HEK293 (cell line): ENCODE measurements at regions not wholly inside any gene's neighbourhood (a gene's known extent, or its start where the extent isn't known, plus 50 kb on each side); places are given as distances from the start of the nearest gene placed in this dataset.
"Not testable (repeated sequence)": the region's sequence is repeated elsewhere in the genome, so short reads cannot be mapped to it uniquely, and the experiment has no call there.

Source experiments
- CTCF ChIA-PET: fragments of 350-600 bp; formaldehyde crosslinking; extraction: SDS; loops from one replicate; lab custom pipeline; 2021; ENCODE audit warnings: antibody characterized with exemption; lab: Yijun Ruan, JAX
- POLR2A ChIA-PET: fragments of 300-600 bp; formaldehyde crosslinking; extraction: SDS; loops from one replicate; lab custom pipeline; 2020; ENCODE audit warnings: antibody characterized with exemption, inconsistent platforms; lab: Yijun Ruan, JAX
- H3K27ac ChIP-seq: fragments of 200-500 bp; sonication (Bioruptor generic); 2 replicates; pipeline ENCODE4 v1.5.1; 2014; ENCODE audit warnings: low read depth, low read length, control low read depth, inconsistent platforms; ENCODE audit errors: extremely low read depth
- H3K36me3 ChIP-seq, 2 experiments: fragments of 200-500 bp in 1 of 2; sonication (Bioruptor generic) in 1 of 2; 1 replicate in 1 of 2; 2 replicates in 1 of 2; pipeline ENCODE4 v1.5.1; 2014 to 2017; ENCODE audit warnings: inconsistent platforms in 2 of 2, low read length in 2 of 2; ENCODE audit not compliant: control insufficient read depth in 2 of 2, insufficient read depth in 1 of 2
- H3K4me1 ChIP-seq: fragments of 200-500 bp; sonication (Bioruptor generic); 2 replicates; pipeline ENCODE4 v1.5.1; 2014; ENCODE audit warnings: mild to moderate bottlenecking, low read length, inconsistent platforms; ENCODE audit not compliant: control insufficient read depth, insufficient read depth
- H3K4me3 ChIP-seq: 2 replicates; pipeline ENCODE4 v1.5.1; 2011; ENCODE audit warnings: low read depth, mild to moderate bottlenecking, control low read depth, low read length, moderate library complexity
- H3K9me3 ChIP-seq: fragments of 200-500 bp; sonication (Bioruptor generic); 2 replicates; pipeline ENCODE4 v1.5.1; 2014; ENCODE audit warnings: low read depth, low read length, inconsistent platforms; ENCODE audit not compliant: control insufficient read depth, insufficient read depth
- ZBTB8A ChIP-seq: fragments of 450-650 bp; formaldehyde crosslinking; IDR thresholded peaks from 2 replicates; pipeline ENCODE4 v1.5.1; 2016; ENCODE audit warnings: missing biosample characterization, missing genetic modification characterization
- ZFP37 ChIP-seq: fragments of 450-650 bp; formaldehyde crosslinking; IDR thresholded peaks from 2 replicates; pipeline ENCODE4 v1.5.1; 2016; ENCODE audit warnings: missing biosample characterization, missing genetic modification characterization
- ZNF140 ChIP-seq: fragments of 450-650 bp; formaldehyde crosslinking; IDR thresholded peaks from 2 replicates; pipeline ENCODE4 v1.5.1; 2016; ENCODE audit warnings: missing biosample characterization, missing genetic modification characterization
- ZNF202 ChIP-seq: fragments of 450-650 bp; formaldehyde crosslinking; IDR thresholded peaks from 2 replicates; pipeline ENCODE4 v1.5.1; 2016; ENCODE audit warnings: missing biosample characterization, missing genetic modification characterization, borderline replicate concordance
- ZNF266 ChIP-seq: fragments of 450-650 bp; formaldehyde crosslinking; IDR thresholded peaks from 2 replicates; pipeline ENCODE4 v1.5.1; 2016; ENCODE audit warnings: missing biosample characterization, missing genetic modification characterization, low read depth
- ZNF341 ChIP-seq: fragments of 450-650 bp; formaldehyde crosslinking; IDR thresholded peaks from 2 replicates; pipeline ENCODE4; 2016; ENCODE audit warnings: low read depth, missing biosample characterization, missing genetic modification characterization
- ZNF394 ChIP-seq: fragments of 450-650 bp; formaldehyde crosslinking; IDR thresholded peaks from 2 replicates; pipeline ENCODE4 v1.5.1; 2016; ENCODE audit warnings: missing biosample characterization, missing genetic modification characterization, mild to moderate bottlenecking, moderate library complexity, borderline replicate concordance
- ZNF426 ChIP-seq: fragments of 450-650 bp; formaldehyde crosslinking; IDR thresholded peaks from 2 replicates; pipeline ENCODE4 v1.5.1; 2017; ENCODE audit warnings: missing biosample characterization, missing genetic modification characterization, mild to moderate bottlenecking, inconsistent platforms, moderate library complexity
- ZNF433 ChIP-seq: fragments of 450-650 bp; formaldehyde crosslinking; IDR thresholded peaks from 2 replicates; pipeline ENCODE4 v1.5.1; 2016; ENCODE audit warnings: missing biosample characterization, missing genetic modification characterization, low read depth
- ZNF501 ChIP-seq: fragments of 450-650 bp; formaldehyde crosslinking; IDR thresholded peaks from 2 replicates; pipeline ENCODE4 v1.5.1; 2016; ENCODE audit warnings: missing biosample characterization, missing genetic modification characterization
- ZNF510 ChIP-seq: fragments of 450-650 bp; formaldehyde crosslinking; IDR thresholded peaks from 2 replicates; pipeline ENCODE4 v1.5.1; 2018; ENCODE audit warnings: mild to moderate bottlenecking, missing genetic modification characterization, missing biosample characterization; ENCODE audit not compliant: insufficient replicate concordance
- ZNF555 ChIP-seq: fragments of 450-650 bp; formaldehyde crosslinking; conservative IDR thresholded peaks from 2 replicates; pipeline ENCODE4 v1.5.1; 2017; ENCODE audit warnings: missing biosample characterization, mild to moderate bottlenecking, missing genetic modification characterization, inconsistent platforms
- ZNF560 ChIP-seq: fragments of 450-650 bp; formaldehyde crosslinking; IDR thresholded peaks from 2 replicates; pipeline ENCODE4 v1.5.1; 2017; ENCODE audit warnings: missing biosample characterization, missing genetic modification characterization, borderline replicate concordance
- ZNF623 ChIP-seq: fragments of 450-650 bp; formaldehyde crosslinking; IDR thresholded peaks from 2 replicates; pipeline ENCODE4 v1.5.1; 2016; ENCODE audit warnings: missing biosample characterization, missing genetic modification characterization
- ZNF629 ChIP-seq: fragments of 450-650 bp; formaldehyde crosslinking; IDR thresholded peaks from 2 replicates; pipeline ENCODE4 v1.5.1; 2017; ENCODE audit warnings: missing biosample characterization, missing genetic modification characterization
- ZNF654 ChIP-seq: fragments of 450-650 bp; formaldehyde crosslinking; IDR thresholded peaks from 2 replicates; pipeline ENCODE4 v1.5.1; 2016; ENCODE audit warnings: low read depth, missing biosample characterization, missing genetic modification characterization
- TF ChIP-seq, protein P1 (sequence below): fragments of 450-650 bp; formaldehyde crosslinking; conservative IDR thresholded peaks from 2 replicates; pipeline ENCODE4 v1.5.1; 2016; ENCODE audit warnings: low read depth, missing biosample characterization, missing genetic modification characterization
- TF ChIP-seq, protein P2 (sequence below): fragments of 450-650 bp; formaldehyde crosslinking; conservative IDR thresholded peaks from 2 replicates; pipeline ENCODE4 v1.5.1; 2016; ENCODE audit warnings: low read depth, missing biosample characterization, missing genetic modification characterization
- TF ChIP-seq, protein P3 (sequence below): fragments of 450-650 bp; formaldehyde crosslinking; IDR thresholded peaks from 2 replicates; pipeline ENCODE4 v1.5.1; 2016; ENCODE audit warnings: missing biosample characterization, missing genetic modification characterization

DNA sequence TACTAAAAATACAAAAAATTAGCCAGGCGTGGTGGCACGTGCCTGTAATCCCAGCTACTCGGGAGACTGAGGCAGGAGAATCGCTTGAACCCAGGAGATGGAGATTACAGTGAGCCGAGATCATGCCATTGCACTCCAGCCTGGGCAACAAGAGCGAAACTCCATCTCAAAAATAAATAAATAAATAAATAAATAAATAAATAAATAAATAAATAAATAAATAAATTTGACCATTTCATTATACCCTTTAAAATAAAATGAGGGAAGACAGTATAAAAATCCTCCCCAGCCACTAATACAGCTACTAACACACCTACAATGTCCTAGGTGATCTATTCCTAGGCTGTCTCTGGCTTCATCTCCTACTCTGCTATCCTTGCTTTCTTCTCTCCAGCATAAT lies 562.8 kb downstream of the ZBBX start:
- H3K9me3 ChIP-seq, H3K36me3 ChIP-seq, H3K4me3 ChIP-seq, H3K27ac ChIP-seq, POLR2A ChIA-PET, CTCF ChIA-PET, H3K4me1 ChIP-seq: not testable (repeated sequence)
- TF ChIP-seq ZFP37 (tag by site-specific recombination) (peak; percentile 55; the same call in 1 of the 2 replicates), ZNF341 (peak; percentile 10; the same call in 1 of the 2 replicates), ZNF555 (peak; percentile 74), ZNF623 (peak; percentile 58; the same call in 1 of the 2 replicates), ZNF140 (tag by site-specific recombination) (peak; percentile 44; the same call in 1 of the 2 replicates), ZNF560 (tag by site-specific recombination) (0 out of 2 replicates have a peak, but pooled peaks have one; percentile 17), ZNF202 (peak; percentile 51; the same call in 1 of the 2 replicates), ZNF510 (tag by site-specific recombination) (peak; percentile 7), ZNF433 (tag by site-specific recombination) (0 out of 2 replicates have a peak, but pooled peaks have one; percentile 17), ZNF266 (0 out of 2 replicates have a peak, but pooled peaks have one; percentile 12), ZBTB8A (tag by site-specific recombination) (peak; percentile 63; the same call in 1 of the 2 replicates), ZNF394 (peak; percentile 84), ZNF426 (peak; percentile 81), ZNF501 (tag by site-specific recombination) (0 out of 2 replicates have a peak, but pooled peaks have one; percentile 39), ZNF654 (tag by site-specific recombination) (0 out of 2 replicates have a peak, but pooled peaks have one; percentile 21), ZNF629 (tag by site-specific recombination) (peak; percentile 23; the same call in 1 of the 2 replicates)
- TF ChIP-seq, protein P1, sequence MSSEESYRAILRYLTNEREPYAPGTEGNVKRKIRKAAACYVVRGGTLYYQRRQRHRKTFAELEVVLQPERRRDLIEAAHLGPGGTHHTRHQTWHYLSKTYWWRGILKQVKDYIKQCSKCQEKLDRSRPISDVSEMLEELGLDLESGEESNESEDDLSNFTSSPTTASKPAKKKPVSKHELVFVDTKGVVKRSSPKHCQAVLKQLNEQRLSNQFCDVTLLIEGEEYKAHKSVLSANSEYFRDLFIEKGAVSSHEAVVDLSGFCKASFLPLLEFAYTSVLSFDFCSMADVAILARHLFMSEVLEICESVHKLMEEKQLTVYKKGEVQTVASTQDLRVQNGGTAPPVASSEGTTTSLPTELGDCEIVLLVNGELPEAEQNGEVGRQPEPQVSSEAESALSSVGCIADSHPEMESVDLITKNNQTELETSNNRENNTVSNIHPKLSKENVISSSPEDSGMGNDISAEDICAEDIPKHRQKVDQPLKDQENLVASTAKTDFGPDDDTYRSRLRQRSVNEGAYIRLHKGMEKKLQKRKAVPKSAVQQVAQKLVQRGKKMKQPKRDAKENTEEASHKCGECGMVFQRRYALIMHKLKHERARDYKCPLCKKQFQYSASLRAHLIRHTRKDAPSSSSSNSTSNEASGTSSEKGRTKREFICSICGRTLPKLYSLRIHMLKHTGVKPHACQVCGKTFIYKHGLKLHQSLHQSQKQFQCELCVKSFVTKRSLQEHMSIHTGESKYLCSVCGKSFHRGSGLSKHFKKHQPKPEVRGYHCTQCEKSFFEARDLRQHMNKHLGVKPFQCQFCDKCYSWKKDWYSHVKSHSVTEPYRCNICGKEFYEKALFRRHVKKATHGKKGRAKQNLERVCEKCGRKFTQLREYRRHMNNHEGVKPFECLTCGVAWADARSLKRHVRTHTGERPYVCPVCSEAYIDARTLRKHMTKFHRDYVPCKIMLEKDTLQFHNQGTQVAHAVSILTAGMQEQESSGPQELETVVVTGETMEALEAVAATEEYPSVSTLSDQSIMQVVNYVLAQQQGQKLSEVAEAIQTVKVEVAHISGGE (tag by site-specific recombination) = peak; percentile 69
- TF ChIP-seq, protein P2, sequence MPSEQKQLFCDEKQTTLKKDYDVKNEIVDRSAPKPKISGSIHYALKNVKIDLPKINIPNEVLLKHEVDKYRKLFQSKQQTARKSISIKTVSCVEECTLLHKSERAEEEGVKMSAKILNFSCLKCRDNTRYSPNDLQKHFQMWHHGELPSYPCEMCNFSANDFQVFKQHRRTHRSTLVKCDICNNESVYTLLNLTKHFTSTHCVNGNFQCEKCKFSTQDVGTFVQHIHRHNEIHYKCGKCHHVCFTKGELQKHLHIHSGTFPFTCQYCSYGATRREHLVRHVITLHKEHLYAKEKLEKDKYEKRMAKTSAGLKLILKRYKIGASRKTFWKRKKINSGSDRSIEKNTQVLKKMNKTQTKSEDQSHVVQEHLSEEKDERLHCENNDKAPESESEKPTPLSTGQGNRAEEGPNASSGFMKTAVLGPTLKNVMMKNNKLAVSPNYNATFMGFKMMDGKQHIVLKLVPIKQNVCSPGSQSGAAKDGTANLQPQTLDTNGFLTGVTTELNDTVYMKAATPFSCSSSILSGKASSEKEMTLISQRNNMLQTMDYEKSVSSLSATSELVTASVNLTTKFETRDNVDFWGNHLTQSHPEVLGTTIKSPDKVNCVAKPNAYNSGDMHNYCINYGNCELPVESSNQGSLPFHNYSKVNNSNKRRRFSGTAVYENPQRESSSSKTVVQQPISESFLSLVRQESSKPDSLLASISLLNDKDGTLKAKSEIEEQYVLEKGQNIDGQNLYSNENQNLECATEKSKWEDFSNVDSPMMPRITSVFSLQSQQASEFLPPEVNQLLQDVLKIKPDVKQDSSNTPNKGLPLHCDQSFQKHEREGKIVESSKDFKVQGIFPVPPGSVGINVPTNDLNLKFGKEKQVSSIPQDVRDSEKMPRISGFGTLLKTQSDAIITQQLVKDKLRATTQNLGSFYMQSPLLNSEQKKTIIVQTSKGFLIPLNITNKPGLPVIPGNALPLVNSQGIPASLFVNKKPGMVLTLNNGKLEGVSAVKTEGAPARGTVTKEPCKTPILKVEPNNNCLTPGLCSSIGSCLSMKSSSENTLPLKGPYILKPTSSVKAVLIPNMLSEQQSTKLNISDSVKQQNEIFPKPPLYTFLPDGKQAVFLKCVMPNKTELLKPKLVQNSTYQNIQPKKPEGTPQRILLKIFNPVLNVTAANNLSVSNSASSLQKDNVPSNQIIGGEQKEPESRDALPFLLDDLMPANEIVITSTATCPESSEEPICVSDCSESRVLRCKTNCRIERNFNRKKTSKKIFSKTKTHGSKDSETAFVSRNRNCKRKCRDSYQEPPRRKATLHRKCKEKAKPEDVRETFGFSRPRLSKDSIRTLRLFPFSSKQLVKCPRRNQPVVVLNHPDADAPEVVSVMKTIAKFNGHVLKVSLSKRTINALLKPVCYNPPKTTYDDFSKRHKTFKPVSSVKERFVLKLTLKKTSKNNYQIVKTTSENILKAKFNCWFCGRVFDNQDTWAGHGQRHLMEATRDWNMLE (tag by site-specific recombination) = peak; percentile 69
- TF ChIP-seq, protein P3, sequence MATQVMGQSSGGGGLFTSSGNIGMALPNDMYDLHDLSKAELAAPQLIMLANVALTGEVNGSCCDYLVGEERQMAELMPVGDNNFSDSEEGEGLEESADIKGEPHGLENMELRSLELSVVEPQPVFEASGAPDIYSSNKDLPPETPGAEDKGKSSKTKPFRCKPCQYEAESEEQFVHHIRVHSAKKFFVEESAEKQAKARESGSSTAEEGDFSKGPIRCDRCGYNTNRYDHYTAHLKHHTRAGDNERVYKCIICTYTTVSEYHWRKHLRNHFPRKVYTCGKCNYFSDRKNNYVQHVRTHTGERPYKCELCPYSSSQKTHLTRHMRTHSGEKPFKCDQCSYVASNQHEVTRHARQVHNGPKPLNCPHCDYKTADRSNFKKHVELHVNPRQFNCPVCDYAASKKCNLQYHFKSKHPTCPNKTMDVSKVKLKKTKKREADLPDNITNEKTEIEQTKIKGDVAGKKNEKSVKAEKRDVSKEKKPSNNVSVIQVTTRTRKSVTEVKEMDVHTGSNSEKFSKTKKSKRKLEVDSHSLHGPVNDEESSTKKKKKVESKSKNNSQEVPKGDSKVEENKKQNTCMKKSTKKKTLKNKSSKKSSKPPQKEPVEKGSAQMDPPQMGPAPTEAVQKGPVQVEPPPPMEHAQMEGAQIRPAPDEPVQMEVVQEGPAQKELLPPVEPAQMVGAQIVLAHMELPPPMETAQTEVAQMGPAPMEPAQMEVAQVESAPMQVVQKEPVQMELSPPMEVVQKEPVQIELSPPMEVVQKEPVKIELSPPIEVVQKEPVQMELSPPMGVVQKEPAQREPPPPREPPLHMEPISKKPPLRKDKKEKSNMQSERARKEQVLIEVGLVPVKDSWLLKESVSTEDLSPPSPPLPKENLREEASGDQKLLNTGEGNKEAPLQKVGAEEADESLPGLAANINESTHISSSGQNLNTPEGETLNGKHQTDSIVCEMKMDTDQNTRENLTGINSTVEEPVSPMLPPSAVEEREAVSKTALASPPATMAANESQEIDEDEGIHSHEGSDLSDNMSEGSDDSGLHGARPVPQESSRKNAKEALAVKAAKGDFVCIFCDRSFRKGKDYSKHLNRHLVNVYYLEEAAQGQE = peak; percentile 47; the same call in 1 of the 2 replicates
